Activated CD4-positive, alpha-beta T cell treated with anti-CD3 and anti-CD28 coated beads, Interleukin-2, amount 50 U/mL, for 1 hour (primary cell): ENCODE measurements at regions not wholly inside any gene's neighbourhood (a gene's known extent, or its start where the extent isn't known, plus 50 kb on each side); places are given as distances from the start of the nearest gene placed in this dataset.
"Not testable (repeated sequence)": the region's sequence is repeated elsewhere in the genome, so short reads cannot be mapped to it uniquely, and the experiment has no call there.

ENCODE experiments used
- DNase-seq: peaks from one replicate; pipeline ENCODE4 v3.0.0-alpha.2; 2020

DNA sequence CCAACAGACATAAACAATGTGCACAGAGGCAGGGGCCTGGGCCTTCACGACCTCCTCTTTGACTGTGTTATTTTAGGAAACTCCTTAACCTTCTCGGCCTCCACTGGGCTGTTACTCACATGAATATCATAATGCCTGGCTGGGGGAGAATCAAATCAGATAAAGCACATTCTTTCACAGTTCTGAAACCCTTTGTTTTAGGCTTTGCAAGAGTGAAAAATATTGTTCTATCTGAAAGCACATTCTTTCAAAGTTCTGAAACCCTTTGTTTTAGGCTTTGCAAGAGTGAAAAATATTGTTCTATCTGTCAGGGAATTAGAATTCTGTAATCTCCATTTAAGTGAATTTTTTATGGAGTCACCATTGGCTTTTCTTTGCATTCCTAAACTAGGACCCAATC lies 50.7 kb upstream of the SYNDIG1 start:
- no peak for DNase-seq

DNA sequence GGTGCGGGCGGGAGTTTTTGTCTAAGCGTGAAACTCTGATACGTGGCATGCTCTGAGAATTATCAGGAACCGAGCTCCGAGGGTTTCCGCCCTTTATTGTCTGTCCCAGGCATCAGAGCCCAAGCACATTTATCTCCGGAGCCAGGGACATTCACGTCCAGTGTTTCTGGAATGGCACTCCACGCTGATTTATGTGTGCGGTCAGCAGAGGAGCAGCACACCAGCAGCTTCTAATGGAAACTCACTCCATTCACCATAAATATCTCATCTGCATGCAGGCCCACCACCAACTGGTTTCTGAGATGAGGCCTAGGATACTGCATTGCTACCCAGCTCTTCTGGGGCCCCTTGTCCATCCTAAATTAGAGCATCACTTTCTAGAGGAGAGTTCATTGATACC lies 51.9 kb upstream of the SYNDIG1 start:
- DNase-seq, result no peak

DNA sequence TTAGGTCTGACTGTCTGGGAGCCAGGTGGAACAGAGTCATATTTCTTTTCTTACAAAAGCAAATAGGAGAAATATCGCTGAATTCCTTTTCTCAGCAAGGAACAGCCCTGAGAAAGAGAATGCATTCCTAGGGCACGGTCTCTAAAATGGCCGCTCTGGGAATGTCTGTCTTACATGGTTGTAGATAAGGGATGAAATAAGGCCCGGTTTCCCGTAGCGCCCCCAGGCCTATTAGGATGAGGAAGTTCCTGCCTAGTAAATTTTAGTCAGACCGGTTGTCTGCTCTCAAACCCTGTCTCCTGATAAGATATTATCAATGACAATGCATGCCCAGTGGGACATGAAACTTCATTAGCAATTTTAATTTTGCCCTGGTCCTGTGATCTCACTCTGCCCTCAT lies 54.0 kb upstream of the SYNDIG1 start:
- not testable (repeated sequence) for DNase-seq

DNA sequence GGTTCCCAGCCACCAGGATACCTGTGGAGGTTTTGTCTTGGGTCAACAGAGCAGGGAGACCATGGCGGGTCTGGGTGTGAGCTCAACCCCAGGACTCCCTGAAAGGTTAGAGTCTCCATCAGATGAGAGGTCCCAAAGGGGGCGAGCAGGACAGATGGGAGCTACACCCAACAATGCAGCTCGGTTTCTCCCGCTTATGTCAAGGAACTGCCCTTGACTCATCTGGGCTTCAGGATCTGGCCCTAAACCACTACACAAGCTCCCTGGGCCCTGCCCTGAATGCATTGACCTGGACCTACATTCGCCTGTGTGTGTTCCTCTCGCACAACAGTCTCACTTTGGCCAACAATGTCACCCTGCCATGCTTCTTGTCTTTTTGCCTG lies 57.6 kb upstream of the SYNDIG1 start:
- no peak for DNase-seq

DNA sequence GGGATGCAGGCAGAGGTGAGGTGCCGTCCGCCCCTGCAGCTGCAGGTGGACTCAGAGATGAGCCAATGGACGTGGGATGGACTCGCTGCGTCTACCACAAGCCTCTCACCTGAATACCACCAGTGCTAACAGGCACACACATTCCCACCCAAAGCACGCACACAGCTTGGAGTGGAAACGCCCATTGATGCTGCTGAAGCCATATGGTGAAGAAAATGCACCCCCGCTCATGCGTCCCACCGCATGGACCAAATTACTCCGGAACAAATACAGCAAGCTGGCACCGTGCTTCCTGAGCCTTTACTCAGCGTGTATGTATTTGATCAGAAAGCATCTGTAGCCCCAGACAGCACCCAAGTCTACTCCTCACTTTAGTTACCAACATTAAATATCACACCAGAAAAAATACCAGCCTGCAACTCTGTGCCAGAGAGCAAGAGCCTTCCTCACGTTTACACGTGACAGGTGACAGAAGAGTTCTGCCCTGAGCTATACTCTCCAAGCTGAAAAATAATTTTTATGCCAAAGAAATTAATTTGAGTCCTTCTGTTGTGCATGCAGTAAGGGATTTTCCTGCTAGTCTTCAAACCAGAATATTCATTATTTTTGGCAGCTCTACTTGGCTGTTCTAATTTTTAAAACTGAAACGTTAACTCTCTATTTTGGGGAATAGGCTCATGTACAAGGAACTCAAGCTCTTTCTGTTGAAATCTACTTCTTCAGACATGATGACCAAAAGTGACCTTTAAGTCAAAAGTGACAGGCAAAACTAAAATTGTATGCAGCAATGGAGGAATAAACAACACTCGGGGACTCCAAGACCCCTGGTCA lies 58.2 kb upstream of the SYNDIG1 start:
- DNase-seq, result no peak

DNA sequence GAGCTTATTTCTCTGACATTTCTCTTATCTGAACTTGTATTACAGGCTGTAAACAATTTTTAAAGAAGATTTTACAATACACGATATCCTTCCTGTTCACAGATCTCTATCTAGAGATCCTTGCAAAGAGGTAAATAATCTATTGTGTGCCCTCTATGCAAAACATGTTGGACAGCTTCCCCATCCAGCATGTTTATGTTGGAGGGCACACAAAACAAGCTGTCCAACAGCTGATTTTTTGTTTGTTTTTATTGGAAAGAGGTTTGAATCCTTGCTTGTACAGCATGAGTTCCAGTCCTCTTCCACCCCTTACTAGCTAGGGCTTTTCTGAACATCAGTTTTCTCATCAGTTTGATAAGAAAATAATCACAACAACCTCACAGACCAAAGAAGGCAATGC lies 62.3 kb upstream of the SYNDIG1 start:
- no peak for DNase-seq

DNA sequence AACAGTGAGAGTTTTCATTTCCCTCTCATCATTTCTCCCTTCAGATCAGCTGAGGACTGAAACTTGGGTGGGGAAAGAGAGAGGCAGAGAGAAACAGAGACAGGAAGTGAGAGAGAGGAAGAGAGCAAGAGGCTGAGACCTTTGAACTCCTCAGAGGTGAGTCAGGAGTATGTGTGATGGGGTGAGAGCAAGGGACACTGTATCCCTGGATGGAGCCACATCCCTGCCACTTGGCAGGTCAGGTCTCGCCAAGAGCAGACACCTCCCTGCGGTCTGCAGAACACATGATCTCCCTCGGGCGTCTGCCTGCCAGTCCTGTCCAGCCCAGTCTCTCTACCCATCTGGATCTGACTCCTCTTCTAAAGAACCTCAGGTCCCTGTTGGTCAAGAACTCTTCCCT lies 62.7 kb upstream of the SYNDIG1 start:
- DNase-seq, result no peak

DNA sequence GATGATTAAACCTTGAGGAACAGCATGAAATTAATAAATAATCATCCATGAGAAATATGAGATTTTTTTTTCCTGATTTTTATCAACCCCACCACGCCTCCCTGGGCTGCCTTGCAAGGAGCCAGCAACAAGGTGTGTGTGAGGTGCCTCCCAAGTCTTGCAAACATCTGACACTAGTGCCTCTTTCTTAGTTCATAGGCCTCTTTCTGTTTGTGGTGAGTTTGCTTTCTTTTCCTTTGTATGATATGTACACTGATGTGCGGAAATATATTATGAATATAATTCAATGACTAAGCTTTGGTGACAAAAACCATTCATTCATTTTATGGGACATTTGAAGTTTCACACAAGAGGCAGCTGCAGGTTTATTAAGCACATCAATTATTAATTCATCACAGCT lies 63.2 kb upstream of the SYNDIG1 start:
- DNase-seq, result no peak

DNA sequence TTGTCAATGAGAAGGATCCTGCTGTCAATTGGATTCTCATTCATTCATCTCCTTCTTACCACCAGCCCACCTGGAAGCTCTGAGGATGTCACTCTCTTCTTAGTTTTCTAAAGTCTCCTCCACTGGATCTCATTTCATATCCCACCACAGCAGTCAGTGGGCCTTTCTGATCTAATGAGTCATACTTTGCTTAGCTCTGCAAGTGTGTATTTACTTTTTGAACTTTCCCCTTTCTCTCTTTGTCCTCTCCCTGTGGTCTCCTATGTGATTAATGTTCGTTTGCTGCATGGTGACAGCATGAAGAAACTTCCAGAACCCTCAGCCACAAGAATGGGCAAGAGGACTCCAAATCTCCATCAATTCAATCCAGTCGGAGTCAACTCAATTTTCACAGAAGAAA lies 63.6 kb upstream of the SYNDIG1 start:
- DNase-seq, result no peak

DNA sequence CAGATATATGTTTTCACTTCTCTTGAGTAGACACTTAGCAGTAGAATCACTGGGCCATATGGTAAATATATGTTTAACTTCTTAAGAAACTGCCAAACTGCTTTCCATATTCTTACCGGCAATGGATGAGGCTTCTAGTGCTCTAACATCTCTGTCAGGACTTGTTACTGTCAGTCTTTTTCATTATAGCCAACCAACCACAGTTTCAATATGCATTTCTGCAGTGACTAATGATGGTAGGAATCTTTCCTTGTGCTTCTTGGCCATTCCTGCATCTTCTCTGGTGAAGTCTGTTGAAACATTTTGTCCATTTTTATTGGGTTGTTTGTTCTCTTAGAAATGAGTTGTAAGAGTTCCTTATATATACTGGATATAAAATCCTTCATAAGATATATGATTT lies 66.0 kb upstream of the SYNDIG1 start:
- no peak for DNase-seq

DNA sequence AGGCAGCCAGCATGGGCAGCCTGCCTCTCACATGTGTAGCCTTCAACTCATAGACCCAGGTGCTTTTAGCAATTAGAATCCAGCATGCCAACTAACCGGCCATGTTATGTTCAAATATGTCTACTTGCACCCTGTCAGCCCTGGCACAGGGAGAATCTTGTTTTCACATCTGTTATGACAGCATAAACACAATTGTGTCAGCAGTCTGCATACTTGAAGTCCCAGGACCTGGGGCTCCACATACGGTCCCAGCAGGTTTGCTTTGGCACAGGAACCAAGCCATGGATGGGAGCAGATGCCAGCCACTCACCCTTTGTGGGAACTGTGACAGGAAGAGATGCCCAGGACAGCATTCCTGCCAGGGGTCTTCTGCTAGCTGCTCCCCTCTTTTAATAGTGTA lies 67.2 kb upstream of the SYNDIG1 start:
- DNase-seq, result no peak

DNA sequence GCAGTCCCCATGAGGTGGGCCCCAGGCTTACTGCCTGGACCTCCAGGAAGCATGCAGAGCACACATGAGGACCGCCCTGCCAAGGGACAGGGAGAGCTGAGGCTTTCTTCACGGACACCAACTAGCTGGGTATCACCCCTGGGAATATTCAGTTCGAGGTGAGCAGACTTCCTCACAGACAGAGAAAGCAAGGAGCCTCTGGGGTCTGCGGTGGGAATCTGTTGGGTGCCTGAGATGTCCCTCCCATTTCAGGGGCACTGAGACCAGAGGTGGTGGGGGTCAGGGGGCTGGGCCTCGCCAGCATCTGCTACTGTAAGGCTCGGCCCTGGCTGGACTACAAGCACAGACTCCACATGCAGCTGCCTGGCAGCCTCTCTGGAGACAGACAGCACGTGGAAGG lies 74.3 kb upstream of the SYNDIG1 start:
- DNase-seq, result no peak

DNA sequence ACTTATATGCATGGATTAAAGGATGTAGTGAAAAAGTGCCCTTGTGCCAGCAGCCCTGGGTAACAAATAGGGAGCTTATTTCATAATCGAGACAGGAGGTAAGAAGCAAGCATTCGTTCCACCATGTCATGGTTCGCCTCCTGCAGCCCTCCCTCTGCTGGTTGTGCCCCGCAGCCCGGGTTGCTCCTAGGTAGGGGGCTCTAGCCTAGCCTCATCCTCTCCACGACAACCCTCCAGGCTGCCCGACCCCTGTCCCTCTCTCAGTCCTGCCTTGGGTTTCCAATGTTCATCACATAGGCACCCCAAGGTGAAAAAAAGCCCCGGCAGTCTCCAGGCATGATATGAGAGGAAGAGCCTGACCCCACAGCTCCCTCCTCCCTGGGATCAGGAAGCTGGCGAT lies 75.5 kb upstream of the SYNDIG1 start:
- no peak for DNase-seq

DNA sequence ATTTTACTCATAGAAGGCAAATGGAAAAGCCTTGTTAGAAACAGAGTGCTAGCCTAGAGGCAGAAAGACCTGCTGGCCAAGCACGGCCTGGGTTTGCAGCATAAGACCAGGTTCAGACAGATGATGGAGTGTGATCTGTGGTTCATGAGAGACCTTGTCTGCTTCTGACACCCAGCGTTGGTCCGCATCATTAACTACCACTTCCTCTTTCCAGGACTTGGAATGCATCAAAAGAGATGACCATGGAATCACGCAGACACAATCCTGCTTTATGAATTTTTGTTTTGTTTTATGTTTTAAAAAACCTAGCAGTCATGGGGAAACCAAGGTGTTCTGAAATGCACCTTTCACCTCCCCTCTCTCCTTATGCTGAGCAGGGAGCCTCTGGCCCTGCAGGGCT lies 76.8 kb upstream of the SYNDIG1 start:
- DNase-seq, result no peak

DNA sequence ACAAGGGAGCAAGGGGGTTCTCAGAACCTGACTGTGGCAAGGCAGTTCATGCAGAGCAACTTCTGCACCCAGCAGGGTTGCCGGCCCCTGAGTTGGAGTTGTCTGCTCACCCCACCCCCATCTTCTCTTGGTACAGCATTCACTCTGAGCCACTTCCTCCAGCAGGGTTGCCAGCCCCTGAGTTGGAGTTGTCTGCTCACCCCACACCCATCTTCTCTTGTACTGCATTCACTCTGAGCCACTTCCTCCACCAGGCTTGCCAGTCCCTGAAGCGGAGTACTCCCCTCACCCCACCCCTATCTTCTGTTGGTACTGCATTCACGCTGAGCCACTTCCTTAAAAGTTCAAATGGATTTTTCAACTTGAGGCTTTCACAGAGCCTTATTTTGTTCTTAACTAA lies 79.7 kb upstream of the SYNDIG1 start:
- no peak for DNase-seq

DNA sequence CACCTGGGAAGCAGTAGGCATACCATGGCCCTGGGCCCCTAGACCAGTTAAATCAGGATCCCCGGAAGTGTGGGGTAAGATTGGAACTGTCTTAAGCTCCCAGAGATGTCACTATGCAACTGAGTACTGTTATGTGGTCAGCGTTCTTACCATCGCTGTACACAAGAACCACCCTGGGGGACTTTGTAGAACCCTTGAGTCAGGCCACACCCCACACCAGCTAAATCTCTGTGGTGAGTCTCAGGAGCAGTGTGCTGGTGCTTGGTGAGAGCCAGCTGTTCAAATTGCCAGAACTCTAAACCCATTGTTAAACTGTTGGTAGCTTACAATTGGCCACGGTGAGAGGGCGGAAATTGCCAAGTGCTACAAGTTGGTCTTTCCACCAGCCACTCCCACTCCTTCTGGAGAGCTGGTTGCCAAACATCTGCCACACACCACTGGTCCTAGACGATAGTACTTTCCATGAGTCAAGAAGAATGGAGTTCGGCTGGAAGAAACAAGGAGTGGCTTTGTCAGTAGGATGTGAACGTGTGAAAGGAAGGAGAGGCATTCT lies 80.5 kb upstream of the SYNDIG1 start:
- no peak for DNase-seq

DNA sequence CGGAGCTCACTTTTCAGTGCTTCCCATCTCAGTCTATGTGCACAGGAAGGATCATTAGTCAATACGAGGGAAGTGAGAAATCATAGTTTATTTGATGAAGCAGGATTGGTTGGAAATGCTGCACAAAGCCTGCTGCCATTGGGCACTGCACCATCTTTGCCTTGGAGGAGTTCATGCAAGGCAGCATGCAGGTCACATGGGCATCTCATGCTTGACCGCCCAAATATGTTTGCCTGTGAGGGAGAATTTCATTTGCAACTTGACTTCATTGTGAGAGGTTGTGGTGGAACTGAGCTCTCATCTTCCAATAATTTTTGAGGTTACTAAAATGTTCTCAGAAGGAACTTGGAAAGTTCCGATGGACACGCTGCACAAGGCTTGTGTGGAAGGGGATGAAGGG lies 83.9 kb upstream of the SYNDIG1 start:
- no peak for DNase-seq

DNA sequence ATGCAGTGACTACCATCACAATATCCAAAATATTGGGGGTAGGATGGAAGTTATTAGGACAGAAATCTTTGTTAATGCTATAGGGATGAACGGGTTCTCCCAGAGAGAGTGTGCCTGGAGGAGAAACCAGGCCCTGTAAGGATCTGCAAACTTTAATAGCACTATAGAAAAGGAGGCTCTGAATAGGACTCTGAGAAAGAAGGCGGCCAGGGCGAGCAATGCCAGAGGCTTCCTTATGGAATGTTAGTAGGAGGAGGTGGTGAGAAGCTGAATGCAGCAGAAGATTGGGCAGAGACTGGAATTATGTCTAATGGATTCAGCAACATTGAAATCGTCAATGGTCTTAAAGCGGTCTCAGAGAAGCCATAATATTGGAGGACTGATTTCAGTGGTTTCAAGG lies 84.6 kb upstream of the SYNDIG1 start:
- no peak for DNase-seq

DNA sequence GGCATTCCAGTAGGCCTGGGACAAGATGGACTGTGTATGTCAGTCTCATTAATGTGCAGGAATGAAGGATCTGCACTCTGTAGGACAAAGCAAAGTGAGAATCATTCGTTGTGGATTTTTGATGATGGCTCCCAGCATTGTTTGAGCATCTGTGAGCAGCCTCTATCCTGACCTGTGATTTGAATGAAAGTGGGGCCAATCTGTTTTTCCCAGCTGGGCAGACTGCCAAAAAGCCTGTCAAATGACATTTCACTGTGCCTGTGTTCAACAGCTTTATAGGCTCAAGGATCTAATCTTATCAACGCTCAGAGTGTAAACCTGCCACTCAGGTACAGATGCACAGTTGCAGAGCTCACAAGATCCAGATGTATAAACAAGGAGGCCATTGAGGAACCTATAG lies 86.7 kb upstream of the SYNDIG1 start:
- no peak for DNase-seq

DNA sequence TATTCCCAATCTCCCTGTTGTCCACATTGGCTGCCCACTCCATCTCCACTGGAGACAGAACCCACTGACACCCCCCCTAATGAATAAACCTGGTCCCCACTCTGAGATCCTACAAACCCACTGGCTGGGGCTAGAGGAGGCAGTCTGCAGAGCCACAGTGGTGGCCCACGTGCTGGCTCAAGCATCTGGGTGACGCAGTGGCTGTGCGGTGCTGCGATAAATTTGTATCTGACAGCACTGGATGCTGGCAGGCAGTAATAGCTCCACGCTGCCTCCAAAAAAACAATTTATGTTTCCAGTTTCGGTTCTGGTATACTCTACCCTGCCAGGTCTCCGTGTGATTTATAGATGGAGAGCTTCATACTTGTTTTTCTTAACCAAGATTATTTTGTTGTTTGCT lies 87.1 kb upstream of the SYNDIG1 start:
- DNase-seq, result no peak

DNA sequence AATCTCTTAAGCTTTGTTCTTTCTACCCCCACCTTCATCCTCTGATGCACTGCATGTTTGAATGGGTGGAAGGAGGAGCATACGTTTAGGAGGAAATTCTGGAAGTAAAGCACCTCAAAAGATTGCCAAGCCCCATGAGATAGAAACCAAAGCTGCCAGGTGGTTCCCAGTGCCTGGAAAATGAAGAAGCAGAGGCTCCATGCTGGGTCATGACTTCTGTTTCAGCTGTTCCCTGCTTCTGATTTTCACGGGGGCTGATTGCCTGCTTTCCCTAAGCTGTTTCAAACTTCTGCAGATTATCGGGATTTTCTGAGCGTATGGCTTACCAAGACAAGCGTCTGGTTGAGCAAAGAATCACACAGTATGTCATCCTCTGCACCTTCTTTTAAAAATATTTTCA lies 87.5 kb upstream of the SYNDIG1 start:
- DNase-seq, result no peak

DNA sequence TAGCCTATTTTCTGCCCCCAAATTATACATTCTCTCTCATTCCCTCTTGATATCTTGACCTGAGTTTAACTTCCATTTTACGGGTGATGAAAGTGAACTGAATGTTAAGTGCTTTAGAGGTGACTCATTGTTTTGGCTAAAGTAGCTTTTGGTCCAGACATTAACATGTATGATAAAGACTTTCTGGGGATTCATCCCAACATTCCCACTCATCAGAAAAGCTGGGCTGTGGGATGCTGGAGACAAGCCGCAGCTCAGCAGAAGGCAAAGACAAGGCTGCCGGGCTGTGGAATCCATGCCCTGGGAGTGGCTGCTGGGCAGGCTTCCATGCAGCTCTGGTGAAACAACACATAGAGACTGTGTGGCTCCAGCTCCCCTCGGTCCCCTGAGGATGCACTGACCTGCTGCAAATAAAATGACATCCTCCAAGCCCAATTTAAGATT lies 89.9 kb upstream of the SYNDIG1 start:
- DNase-seq, result no peak

DNA sequence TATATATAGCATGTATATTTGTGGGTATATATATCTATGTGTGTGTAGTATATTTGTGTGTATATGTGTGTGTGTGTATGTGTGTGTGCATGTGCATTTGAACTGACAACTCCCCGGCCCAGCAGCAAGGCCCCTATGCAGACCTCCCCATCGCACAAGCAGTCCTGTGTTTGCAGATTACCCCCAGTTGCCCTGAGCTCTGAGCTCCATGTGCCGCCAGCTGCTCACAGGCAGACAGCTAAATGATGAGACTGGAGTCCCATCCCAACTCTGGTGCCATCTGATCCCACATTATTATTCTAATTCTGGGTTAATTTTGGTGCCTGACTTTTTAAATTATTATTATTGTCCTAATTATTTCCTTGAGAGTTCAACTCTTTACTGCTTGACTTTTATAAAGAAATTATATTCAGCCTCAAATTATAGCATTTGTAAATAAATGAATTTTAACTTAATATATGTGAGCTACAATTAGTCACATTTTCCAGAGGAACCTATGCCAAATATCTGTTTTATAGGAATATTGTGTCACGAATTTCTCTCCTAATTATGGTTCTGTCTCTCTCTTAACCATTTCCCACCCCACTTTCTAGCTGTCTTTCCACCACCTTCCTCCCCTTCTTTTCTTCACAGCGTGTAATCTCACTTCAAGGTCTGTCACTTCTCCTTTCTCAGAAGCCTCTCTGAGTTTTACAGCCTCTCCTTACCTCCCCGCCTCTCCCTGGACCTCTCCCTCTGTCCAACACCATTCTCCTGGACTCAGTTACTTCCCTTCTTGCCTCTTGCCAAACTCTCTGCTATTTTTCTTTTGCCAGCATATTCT lies 90.6 kb upstream of the SYNDIG1 start:
- DNase-seq, result no peak
